Mesendoderm (in vitro differentiated cells): ENCODE measurements at regions not wholly inside any gene's neighbourhood (a gene's known extent, or its start where the extent isn't known, plus 50 kb on each side); places are given as distances from the start of the nearest gene placed in this dataset.

ENCODE experiments used
- DNase-seq: peaks from one replicate; pipeline ENCODE4 v3.0.0; 2013
- H2AK5ac ChIP-seq: 2 replicates; pipeline ENCODE4 v1.6.1; 2013; ENCODE audit warnings: low read length, inconsistent platforms
- H2BK120ac ChIP-seq: 2 replicates; pipeline ENCODE4 v1.6.1; 2013; ENCODE audit warnings: low read depth, mild to moderate bottlenecking, low read length, moderate library complexity, mixed read lengths
- H2BK15ac ChIP-seq: replicated peaks from 2 replicates; pipeline ENCODE4 v1.6.1; 2013; ENCODE audit warnings: low read depth, mild to moderate bottlenecking, moderate library complexity
- H2BK5ac ChIP-seq: 2 replicates; pipeline ENCODE4 v1.6.1; 2013; ENCODE audit warnings: low read length, inconsistent platforms
- H3K18ac ChIP-seq: 2 replicates; pipeline ENCODE4 v1.6.1; 2013; ENCODE audit warnings: mild to moderate bottlenecking, low read length, mixed read lengths
- H3K23ac ChIP-seq: one replicate; pipeline ENCODE4 v1.6.1; 2013; ENCODE audit warnings: low read length
- H3K27ac ChIP-seq: 2 replicates; pipeline ENCODE4 v1.5.1; 2013; ENCODE audit warnings: low read depth, mild to moderate bottlenecking, inconsistent platforms, low read length, moderate library complexity
- H3K27me3 ChIP-seq: 2 replicates; pipeline ENCODE4 v1.6.1; 2013; ENCODE audit warnings: low read length, control low read depth, mild to moderate bottlenecking, inconsistent platforms; ENCODE audit not compliant: insufficient read depth, poor library complexity
- H3K36me3 ChIP-seq: 2 replicates; pipeline ENCODE4 v1.6.1; 2013; ENCODE audit warnings: low read length, inconsistent platforms; ENCODE audit not compliant: control insufficient read depth, insufficient read depth
- H3K4ac ChIP-seq: one replicate; pipeline ENCODE4 v1.6.1; 2013; ENCODE audit warnings: low read depth, mild to moderate bottlenecking, low read length, moderate library complexity
- H3K4me1 ChIP-seq: 2 replicates; pipeline ENCODE4 v1.6.1; 2013; ENCODE audit warnings: low read depth, low read length, inconsistent platforms; ENCODE audit not compliant: control insufficient read depth
- H3K4me2 ChIP-seq: 2 replicates; pipeline ENCODE4 v1.6.1; 2013; ENCODE audit warnings: low read length
- H3K4me3 ChIP-seq: 2 replicates; pipeline ENCODE4 v1.5.1; 2013; ENCODE audit warnings: mild to moderate bottlenecking, low read length
- H3K56ac ChIP-seq: one replicate; pipeline ENCODE4 v1.6.1; 2013; ENCODE audit warnings: low read length
- H3K79me1 ChIP-seq: 2 replicates; pipeline ENCODE4 v1.6.1; 2013; ENCODE audit warnings: low read length, inconsistent platforms
- H3K79me2 ChIP-seq: 2 replicates; pipeline ENCODE4 v1.6.1; 2013; ENCODE audit warnings: mild to moderate bottlenecking, low read length; ENCODE audit not compliant: control insufficient read depth, insufficient read depth
- H3K9ac ChIP-seq: 2 replicates; pipeline ENCODE4 v1.6.1; 2013; ENCODE audit warnings: low read length, inconsistent platforms
- H4K5ac ChIP-seq: one replicate; pipeline ENCODE4 v1.6.1; 2013; ENCODE audit warnings: low read length
- H4K8ac ChIP-seq: one replicate; pipeline ENCODE4 v1.6.1; 2013; ENCODE audit warnings: low read depth, mild to moderate bottlenecking, control low read depth, low read length, moderate library complexity
- WGBS: extraction: QIAGEN DNeasy Blood & Tissue Kit; methylation state at CpG from one replicate; pipeline ENCODE4 v1.1.7; 2013; ENCODE audit warnings: low lambda C conversion rate, missing lambda C conversion rate; ENCODE audit not compliant: insufficient coverage; ENCODE audit errors: extremely low coverage; 5-methylcytosine and 5-hydroxymethylcytosine counted together

DNA sequence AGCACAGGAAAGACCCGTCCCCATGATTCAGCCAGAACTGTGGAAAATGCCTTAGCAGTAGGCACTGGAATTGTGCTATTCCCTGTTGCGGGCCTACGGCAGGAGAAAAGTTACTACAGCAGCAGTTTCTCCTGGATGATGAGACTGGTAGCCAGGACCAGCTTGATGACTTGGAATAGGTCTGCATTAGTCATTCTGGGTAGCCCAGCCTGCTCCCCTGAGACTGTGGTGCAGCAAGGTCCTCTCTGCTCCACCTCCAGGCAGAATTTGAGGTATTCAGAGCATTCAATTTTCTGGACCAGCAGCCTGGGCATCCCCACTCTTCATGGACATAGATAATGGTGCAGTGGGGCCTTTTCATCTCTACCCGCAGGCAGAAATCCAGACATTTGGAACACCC lies 490.0 kb downstream of the SH2D4B start:
- no peak overlapping the region for H4K8ac ChIP-seq
- H3K27me3 ChIP-seq: no peaks in the 10 kb centered on the region
- H3K4me3 ChIP-seq: no peak overlapping the region
- no peak overlapping the region for H2BK5ac ChIP-seq
- no peak overlapping the region for H2BK120ac ChIP-seq
- WGBS: no CpG with 5 or more reads among the region's 4 CpGs
- no peak overlapping the region for H3K4me2 ChIP-seq
- no peak overlapping the region for H2AK5ac ChIP-seq
- no peak overlapping the region for H2BK15ac ChIP-seq
- H3K36me3 ChIP-seq: no peaks in the 10 kb centered on the region
- no peak overlapping the region for H3K9ac ChIP-seq
- no peaks in the 10 kb centered on the region for H3K4me1 ChIP-seq
- no peak for DNase-seq
- H4K5ac ChIP-seq: no peak overlapping the region
- no peak overlapping the region for H3K56ac ChIP-seq
- H3K23ac ChIP-seq: no peak overlapping the region
- no peaks in the 10 kb centered on the region for H3K79me1 ChIP-seq
- no peaks in the 10 kb centered on the region for H3K79me2 ChIP-seq
- no peak overlapping the region for H3K4ac ChIP-seq
- no peak overlapping the region for H3K27ac ChIP-seq
- H3K18ac ChIP-seq: no peak overlapping the region

DNA sequence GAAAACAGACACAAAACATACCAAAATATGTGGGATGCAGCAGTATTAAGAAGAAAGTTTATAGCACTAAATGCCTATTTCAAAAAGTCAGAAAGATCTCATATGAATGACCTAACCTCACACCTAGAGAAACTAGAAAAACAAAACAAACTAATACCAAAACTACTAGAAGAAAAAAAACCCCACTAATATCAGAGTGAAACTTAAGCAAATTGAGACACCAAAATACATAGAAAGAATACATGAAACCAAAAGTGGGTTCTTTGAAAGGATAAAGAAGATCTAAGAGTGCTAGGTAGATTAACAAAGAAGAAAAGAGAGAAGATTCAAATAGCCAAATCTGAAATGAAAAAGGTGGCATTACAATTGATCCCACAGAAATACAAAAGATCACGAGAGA lies 494.1 kb downstream of the SH2D4B start:
- H3K4me3 ChIP-seq: no peak overlapping the region
- no peak overlapping the region for H3K4me2 ChIP-seq
- no peak overlapping the region for H3K18ac ChIP-seq
- no peak overlapping the region for H3K56ac ChIP-seq
- H3K36me3 ChIP-seq: no peaks in the 10 kb centered on the region
- H3K9ac ChIP-seq: no peak overlapping the region
- no peak for DNase-seq
- no peak overlapping the region for H3K23ac ChIP-seq
- H3K4ac ChIP-seq: no peak overlapping the region
- no peaks in the 10 kb centered on the region for H3K79me2 ChIP-seq
- H3K79me1 ChIP-seq: no peaks in the 10 kb centered on the region
- no peaks in the 10 kb centered on the region for H3K4me1 ChIP-seq
- no peak overlapping the region for H4K5ac ChIP-seq
- no peak overlapping the region for H2BK5ac ChIP-seq
- no peak overlapping the region for H2BK120ac ChIP-seq
- no peak overlapping the region for H2AK5ac ChIP-seq
- no peak overlapping the region for H3K27ac ChIP-seq
- H4K8ac ChIP-seq: no peak overlapping the region
- H2BK15ac ChIP-seq: no peak overlapping the region
- H3K27me3 ChIP-seq: no peaks in the 10 kb centered on the region
- WGBS: no CpG with 5 or more reads among the region's 1 CpG

DNA sequence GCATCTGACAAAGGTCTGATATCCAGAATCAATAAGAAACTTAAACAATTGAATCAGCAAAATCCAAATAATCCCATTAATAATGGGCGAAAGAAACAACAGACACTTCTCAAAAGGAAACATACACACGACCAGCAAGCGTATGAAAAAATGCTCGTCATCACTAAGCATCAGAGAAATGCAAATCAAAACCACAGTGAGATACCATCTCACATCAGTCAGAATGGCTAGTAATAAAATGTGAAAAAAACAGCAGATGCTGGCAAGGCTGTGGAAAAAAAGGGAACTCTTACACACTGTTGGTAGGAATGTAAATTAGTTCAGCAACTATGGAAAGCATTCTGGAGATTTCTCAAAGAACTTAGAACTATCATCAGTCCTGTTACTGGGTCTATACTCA lies 496.7 kb downstream of the SH2D4B start:
- WGBS: no CpG with 5 or more reads among the region's 4 CpGs
- H4K5ac ChIP-seq: no peak overlapping the region
- no peak overlapping the region for H2BK120ac ChIP-seq
- no peak overlapping the region for H3K4ac ChIP-seq
- no peaks in the 10 kb centered on the region for H3K4me1 ChIP-seq
- no peak overlapping the region for H2BK15ac ChIP-seq
- H3K36me3 ChIP-seq: no peaks in the 10 kb centered on the region
- H3K23ac ChIP-seq: no peak overlapping the region
- H3K4me2 ChIP-seq: no peak overlapping the region
- H4K8ac ChIP-seq: no peak overlapping the region
- H3K27ac ChIP-seq: no peak overlapping the region
- DNase-seq: no peak
- no peak overlapping the region for H3K9ac ChIP-seq
- H3K79me1 ChIP-seq: no peaks in the 10 kb centered on the region
- H3K27me3 ChIP-seq: no peaks in the 10 kb centered on the region
- H3K18ac ChIP-seq: no peak overlapping the region
- no peak overlapping the region for H2AK5ac ChIP-seq
- H2BK5ac ChIP-seq: no peak overlapping the region
- no peak overlapping the region for H3K4me3 ChIP-seq
- no peaks in the 10 kb centered on the region for H3K79me2 ChIP-seq
- no peak overlapping the region for H3K56ac ChIP-seq

DNA sequence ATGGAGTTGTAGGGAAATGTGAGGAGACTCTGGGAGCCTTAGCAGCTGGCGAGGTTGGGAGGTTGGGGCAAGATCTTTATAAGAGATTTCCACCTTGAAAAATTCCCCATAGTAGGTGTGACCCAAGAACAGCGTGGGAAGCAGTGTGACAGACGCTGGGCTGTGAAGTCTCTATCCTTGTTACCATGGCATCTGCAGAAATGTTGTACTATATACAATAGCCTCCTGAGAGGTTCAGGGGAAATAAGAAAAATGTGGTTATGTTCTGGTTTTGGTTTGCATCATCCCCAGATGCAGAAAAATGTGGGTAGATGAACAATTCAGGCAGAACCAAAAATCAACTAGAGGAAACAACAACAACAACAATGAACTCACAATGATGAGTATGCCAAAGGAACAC lies 498.6 kb downstream of the SH2D4B start:
- WGBS: no CpG with 5 or more reads among the region's 3 CpGs
- H3K18ac ChIP-seq: no peak overlapping the region
- no peak overlapping the region for H2BK120ac ChIP-seq
- H3K9ac ChIP-seq: no peak overlapping the region
- H4K5ac ChIP-seq: no peak overlapping the region
- no peaks in the 10 kb centered on the region for H3K4me1 ChIP-seq
- H3K36me3 ChIP-seq: no peaks in the 10 kb centered on the region
- no peak overlapping the region for H4K8ac ChIP-seq
- no peak overlapping the region for H3K4me2 ChIP-seq
- no peak overlapping the region for H3K27ac ChIP-seq
- H2BK5ac ChIP-seq: no peak overlapping the region
- H2BK15ac ChIP-seq: no peak overlapping the region
- no peaks in the 10 kb centered on the region for H3K79me2 ChIP-seq
- no peak overlapping the region for H3K4ac ChIP-seq
- no peak overlapping the region for H2AK5ac ChIP-seq
- no peak overlapping the region for H3K23ac ChIP-seq
- peak; percentile 17 for DNase-seq
- H3K27me3 ChIP-seq: no peaks in the 10 kb centered on the region
- no peaks in the 10 kb centered on the region for H3K79me1 ChIP-seq
- H3K56ac ChIP-seq: no peak overlapping the region
- H3K4me3 ChIP-seq: no peak overlapping the region

DNA sequence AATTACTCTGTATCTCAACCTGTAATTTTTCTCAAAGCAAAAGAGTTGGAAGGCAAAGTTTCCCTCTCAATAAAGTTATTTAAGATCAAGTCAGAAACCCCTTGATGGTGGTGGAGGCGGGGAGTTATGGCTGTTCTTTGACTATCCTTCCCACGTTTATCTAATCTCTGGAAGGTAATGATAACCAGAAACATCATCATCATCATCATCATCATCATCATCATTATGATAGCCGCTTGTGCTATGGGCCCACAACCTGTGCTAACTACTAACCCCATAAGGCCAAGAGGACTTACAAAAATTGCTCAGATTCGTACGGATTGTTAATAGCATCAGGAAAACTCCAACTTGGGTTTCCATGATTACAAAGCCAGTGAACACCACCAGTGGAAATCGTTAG lies 502.3 kb downstream of the SH2D4B start:
- no peak overlapping the region for H3K27ac ChIP-seq
- no peaks in the 10 kb centered on the region for H3K79me2 ChIP-seq
- no peak overlapping the region for H3K4me3 ChIP-seq
- no peak overlapping the region for H3K18ac ChIP-seq
- no peak overlapping the region for H2AK5ac ChIP-seq
- H3K23ac ChIP-seq: no peak overlapping the region
- no peak overlapping the region for H4K5ac ChIP-seq
- no peak overlapping the region for H2BK15ac ChIP-seq
- H3K79me1 ChIP-seq: no peaks in the 10 kb centered on the region
- H3K56ac ChIP-seq: no peak overlapping the region
- no peak overlapping the region for H3K4ac ChIP-seq
- no peaks in the 10 kb centered on the region for H3K36me3 ChIP-seq
- no peaks in the 10 kb centered on the region for H3K27me3 ChIP-seq
- no peak for DNase-seq
- no CpG with 5 or more reads among the region's 6 CpGs for WGBS
- no peak overlapping the region for H2BK120ac ChIP-seq
- H3K9ac ChIP-seq: no peak overlapping the region
- no peak overlapping the region for H4K8ac ChIP-seq
- H2BK5ac ChIP-seq: no peak overlapping the region
- no peaks in the 10 kb centered on the region for H3K4me1 ChIP-seq
- no peak overlapping the region for H3K4me2 ChIP-seq

DNA sequence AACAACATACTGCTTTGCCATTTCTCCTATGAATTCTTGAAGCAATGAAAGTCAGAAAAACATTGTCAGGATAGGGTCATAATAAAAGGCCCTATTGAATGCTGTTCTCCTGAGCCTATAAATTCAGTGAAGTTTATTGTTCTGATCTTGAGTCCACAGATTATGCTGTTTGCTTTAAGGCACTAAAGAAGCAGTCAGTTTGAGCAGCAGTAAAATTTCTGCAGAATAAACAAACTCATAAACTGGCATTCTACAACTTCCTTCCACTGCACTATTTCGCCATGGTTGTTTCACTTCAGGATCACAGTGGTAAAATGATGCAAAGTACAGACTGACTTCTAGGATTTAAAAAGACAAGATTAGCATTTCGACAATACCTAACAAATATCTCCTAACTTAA lies 503.2 kb downstream of the SH2D4B start:
- Histone ChIP-seq H3K27me3 (no peaks in the 10 kb centered on the region), H3K79me2 (no peaks in the 10 kb centered on the region), H2AK5ac (no peak overlapping the region), H2BK5ac (no peak overlapping the region), H2BK120ac (no peak overlapping the region), H3K18ac (no peak overlapping the region), H4K8ac (no peak overlapping the region), H3K79me1 (no peaks in the 10 kb centered on the region), H3K27ac (no peak overlapping the region), H3K4me2 (no peak overlapping the region), H3K4me3 (no peak overlapping the region), H3K56ac (no peak overlapping the region), H3K4me1 (no peaks in the 10 kb centered on the region), H3K9ac (no peak overlapping the region), H2BK15ac (no peak overlapping the region), H3K23ac (no peak overlapping the region), H4K5ac (no peak overlapping the region), H3K36me3 (no peaks in the 10 kb centered on the region), H3K4ac (no peak overlapping the region)
- WGBS: 100% methylated on average over 1 of the region's 2 CpGs
- no peak for DNase-seq
